OCI-LY3 (cell line): ENCODE measurements at regions not wholly inside any gene's neighbourhood (a gene's known extent, or its start where the extent isn't known, plus 50 kb on each side); places are given as distances from the start of the nearest gene placed in this dataset.
A peak's percentile ranks its signal among the peaks of the same experiment; 100 is the strongest.

Experiments
- H2AFZ ChIP-seq: fragments of 200-600, 300-600 bp; shearing (Covaris generic); 2 replicates; pipeline ENCODE4 v1.6.0; 2014; ENCODE audit warnings: antibody characterized with exemption, low read depth, low read length
- H3K27ac ChIP-seq: fragments of 200-600, 300-600 bp; sonication (generic); 2 replicates; pipeline ENCODE4 v1.5.1; 2014; ENCODE audit warnings: mild to moderate bottlenecking, low read length, moderate library complexity, mixed read lengths
- H3K27me3 ChIP-seq: fragments of 200-600, 300-600 bp; sonication (generic); 2 replicates; pipeline ENCODE4 v1.6.1; 2014; ENCODE audit warnings: low read depth, low read length, mixed read lengths
- H3K36me3 ChIP-seq: fragments of 200-600, 300-600 bp; sonication (generic); replicated peaks from 2 replicates; pipeline ENCODE3; 2014; ENCODE audit warnings: low read depth, low read length, mixed read lengths
- H3K4me1 ChIP-seq: fragments of 300-600, 200-600 bp; sonication (generic); 2 replicates; pipeline ENCODE4 v1.6.1; 2014; ENCODE audit warnings: low read length, mixed read lengths
- H3K4me2 ChIP-seq: fragments of 200-600, 300-600 bp; sonication (generic); 2 replicates; pipeline ENCODE4 v1.6.1; 2014; ENCODE audit warnings: low read length, mixed read lengths
- H3K4me3 ChIP-seq: fragments of 300-600, 200-600 bp; sonication (generic); 2 replicates; pipeline ENCODE4 v1.5.1; 2014; ENCODE audit warnings: antibody characterized with exemption, mild to moderate bottlenecking, low read length, moderate library complexity
- H3K79me2 ChIP-seq: fragments of 300-600, 200-600 bp; shearing (Covaris generic); 2 replicates; pipeline ENCODE4 v1.6.1; 2014; ENCODE audit warnings: mild to moderate bottlenecking, low read length, mixed read lengths
- H3K9ac ChIP-seq: fragments of 300-600, 200-600 bp; shearing (Covaris generic); 2 replicates; pipeline ENCODE4 v1.6.0; 2014; ENCODE audit warnings: mild to moderate bottlenecking, low read length, moderate library complexity
- H3K9me3 ChIP-seq: fragments of 200-600, 300-600 bp; shearing (Covaris generic); 2 replicates; pipeline ENCODE4 v1.6.1; 2014; ENCODE audit warnings: low read length, mixed read lengths; ENCODE audit not compliant: insufficient read depth
- H4K20me1 ChIP-seq: fragments of 200-600, 300-600 bp; sonication (generic); 2 replicates; pipeline ENCODE4 v1.6.1; 2016; ENCODE audit warnings: low read length, mixed read lengths; ENCODE audit not compliant: insufficient read depth
- CTCF ChIP-seq: fragments of 200-600, 300-600 bp; sonication (generic); IDR thresholded peaks from 2 replicates; pipeline ENCODE4 v1.5.1; 2014; ENCODE audit warnings: antibody characterized with exemption, low read length, low read depth
- EZH2phosphoT487 ChIP-seq: fragments of 200-600 bp; shearing (Covaris generic); IDR thresholded peaks from 2 replicates; pipeline ENCODE4 v1.6.1; 2018; ENCODE audit warnings: antibody characterized with exemption, mixed run types, low read depth

- no peaks in the 10 kb centered on the region for H3K36me3 ChIP-seq
- no peak overlapping the region for H3K4me3 ChIP-seq
- H3K9me3 ChIP-seq: no peaks in the 10 kb centered on the region
- H3K27ac ChIP-seq: no peak overlapping the region
- 0 out of 2 replicates have a peak, but pooled peaks cover 6% of the 10 kb centered on the region for H3K27me3 ChIP-seq
- H3K79me2 ChIP-seq: no peaks in the 10 kb centered on the region
- TF ChIP-seq EZH2phosphoT487: no peak
- TF ChIP-seq CTCF: no peak
- no peak overlapping the region for H3K9ac ChIP-seq
- no peaks in the 10 kb centered on the region for H4K20me1 ChIP-seq
- peaks cover 6% of the 10 kb centered on the region; the same call in 1 of the 2 replicates for H3K4me1 ChIP-seq
- H3K4me2 ChIP-seq: no peak overlapping the region
- no peak overlapping the region for H2AFZ ChIP-seq
Measured at GRCh38 chr5:60387051-60387440, 312.9 kb downstream of the DEPDC1B start.

GRCh38 chr5:60386436-60387050 is 313.4 kb downstream of the DEPDC1B start:
- TF ChIP-seq EZH2phosphoT487 (no peak), CTCF (no peak)
- H3K27ac ChIP-seq: no peak overlapping the region

GRCh38 chr5:60382716-60383115 is 317.2 kb downstream of the DEPDC1B start:
- H3K79me2 ChIP-seq: no peaks in the 10 kb centered on the region
- no peaks in the 10 kb centered on the region for H4K20me1 ChIP-seq
- H3K27me3 ChIP-seq: 0 out of 2 replicates have a peak, but pooled peaks cover 6% of the 10 kb centered on the region
- peak; percentile 61 for TF ChIP-seq CTCF
- TF ChIP-seq EZH2phosphoT487: no peak
- H2AFZ ChIP-seq: peak overlapping the region; percentile 67
- peaks cover 12% of the 10 kb centered on the region for H3K4me1 ChIP-seq
- peak overlapping the region; percentile 56 for H3K4me3 ChIP-seq
- no peak overlapping the region for H3K27ac ChIP-seq
- H3K9me3 ChIP-seq: no peaks in the 10 kb centered on the region
- H3K4me2 ChIP-seq: peak overlapping the region; percentile 71
- no peaks in the 10 kb centered on the region for H3K36me3 ChIP-seq
- H3K9ac ChIP-seq: no peak overlapping the region

More at GRCh38 chr5:60386436-60387050, 313.4 kb downstream of the DEPDC1B start:
- Histone ChIP-seq H3K79me2 (no peaks in the 10 kb centered on the region), H3K9ac (no peak overlapping the region), H3K36me3 (no peaks in the 10 kb centered on the region), H3K4me3 (no peak overlapping the region), H2AFZ (no peak overlapping the region), H3K27me3 (0 out of 2 replicates have a peak, but pooled peaks cover 6% of the 10 kb centered on the region), H3K9me3 (no peaks in the 10 kb centered on the region), H4K20me1 (no peaks in the 10 kb centered on the region), H3K4me2 (no peak overlapping the region), H3K4me1 (peaks cover 6% of the 10 kb centered on the region; the same call in 1 of the 2 replicates)

GRCh38 chr5:60379907-60380306 is 320.1 kb downstream of the DEPDC1B start:
- Histone ChIP-seq H3K9me3 (no peaks in the 10 kb centered on the region), H3K27me3 (0 out of 2 replicates have a peak, but pooled peaks cover 4% of the 10 kb centered on the region), H3K4me2 (no peak overlapping the region), H3K79me2 (no peaks in the 10 kb centered on the region), H3K36me3 (no peaks in the 10 kb centered on the region), H3K9ac (no peak overlapping the region), H3K4me3 (no peak overlapping the region), H2AFZ (no peak overlapping the region), H4K20me1 (no peaks in the 10 kb centered on the region), H3K27ac (no peak overlapping the region), H3K4me1 (peaks cover 12% of the 10 kb centered on the region)
- TF ChIP-seq EZH2phosphoT487 (no peak), CTCF (no peak)
